ENCODE measurements at regions not wholly inside any gene's neighbourhood (a gene's known extent, or its start where the extent isn't known, plus 50 kb on each side); places are given as distances from the start of the nearest gene placed in this dataset.

DNA sequence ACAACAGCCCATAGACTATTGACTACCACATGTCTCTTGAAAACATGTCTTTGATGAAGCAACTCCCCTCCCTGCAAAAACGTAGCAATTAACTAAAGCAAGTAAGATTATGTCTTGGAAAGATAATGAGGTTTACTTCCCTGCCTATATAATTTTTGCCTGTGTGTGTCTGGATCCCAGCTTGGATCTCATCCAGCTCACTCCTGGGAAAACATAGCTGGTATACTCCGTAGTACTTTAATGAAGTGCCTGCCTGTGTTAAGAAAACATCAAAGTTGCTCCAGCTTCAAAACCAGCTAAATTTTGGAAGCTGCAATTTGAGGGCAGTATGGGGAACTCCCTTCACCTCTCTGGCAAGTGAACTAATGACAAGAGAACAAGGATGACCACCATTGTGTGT, 182.6 kb upstream of the C9orf72 start:
- no peak for DNase-seq
- Histone ChIP-seq H2BK15ac (ENCODE audit: low read depth, low read length) (no peak overlapping the region), H2AK5ac (ENCODE audit: low read depth, low read length) (no peak overlapping the region), H2AK9ac (replicated peaks; ENCODE audit: low read depth, low read length, poor library complexity) (no peak overlapping the region), H3K27ac (ENCODE audit: insufficient read depth, low read length) (no peak overlapping the region), H3K4me2 (ENCODE audit: low read depth, low read length) (no peak overlapping the region), H4K8ac (ENCODE audit: low read depth in 2 of 2, low read length in 2 of 2) (no peak overlapping the region), H4K20me1 (ENCODE audit: insufficient read depth, low read length) (no peaks in the 10 kb centered on the region), H3K56ac (ENCODE audit: extremely low read depth, insufficient read depth, low read length) (no peak overlapping the region), H3K9ac (ENCODE audit: low read depth, low read length) (no peak overlapping the region), H3K4me3 (ENCODE audit: insufficient read depth, low read depth, low read length) (no peak overlapping the region), H3K4me1 (ENCODE audit: control insufficient read depth, insufficient read depth, low read length) (no peaks in the 10 kb centered on the region), H3K27me3 (ENCODE audit: control insufficient read depth, insufficient read depth, low read length) (no peaks in the 10 kb centered on the region), H4K91ac (ENCODE audit: insufficient read depth, low read depth, low read length) (no peak overlapping the region), H3K23ac (ENCODE audit: low read depth, low read length) (no peak overlapping the region), H3K9me1 (ENCODE audit: insufficient read depth, low read length) (no peaks in the 10 kb centered on the region), H2BK20ac (ENCODE audit: low read depth, low read length) (no peak overlapping the region), H3K9me3 (ENCODE audit: control insufficient read depth, insufficient read depth, low read length) (0 out of 2 replicates have a peak, but pooled peaks cover 2% of the 10 kb centered on the region), H3K4ac (ENCODE audit: low read depth, low read length) (no peak overlapping the region), H3K14ac (replicated peaks; ENCODE audit: low read depth, low read length) (no peak overlapping the region), H3K36me3 (ENCODE audit: control insufficient read depth, insufficient read depth, low read length) (no peaks in the 10 kb centered on the region), H3K79me1 (ENCODE audit: low read depth in 1 of 2, low read length in 2 of 2) (no peaks in the 10 kb centered on the region), H2BK5ac (ENCODE audit: low read depth, low read length, poor library complexity, severe bottlenecking) (no peak overlapping the region), H4K5ac (ENCODE audit: low read depth, low read length) (no peak overlapping the region), H3K18ac (ENCODE audit: low read depth, low read length) (no peak overlapping the region), H2BK120ac (ENCODE audit: low read depth, low read length) (no peak overlapping the region), H2AFZ (replicated peaks; ENCODE audit: low read length, poor library complexity) (no peak overlapping the region)
- no CpG with 5 or more reads among the region's 2 CpGs for WGBS, 2 experiments (ENCODE audit: extremely low coverage in 2 of 2, insufficient read length in 1 of 2)
- intact Hi-C loops (cut with micrococcal nuclease), result no loop called here
- CTCF ChIA-PET, result no interaction called here
- POLR2A ChIA-PET (ENCODE audit: unreplicated experiment), result no interaction called here
- no peak for TF ChIP-seq MXI1 (IDR thresholded peaks at IDR 0.05; ENCODE audit: borderline replicate concordance, low read depth, low read length)
- TF ChIP-seq, protein P1, sequence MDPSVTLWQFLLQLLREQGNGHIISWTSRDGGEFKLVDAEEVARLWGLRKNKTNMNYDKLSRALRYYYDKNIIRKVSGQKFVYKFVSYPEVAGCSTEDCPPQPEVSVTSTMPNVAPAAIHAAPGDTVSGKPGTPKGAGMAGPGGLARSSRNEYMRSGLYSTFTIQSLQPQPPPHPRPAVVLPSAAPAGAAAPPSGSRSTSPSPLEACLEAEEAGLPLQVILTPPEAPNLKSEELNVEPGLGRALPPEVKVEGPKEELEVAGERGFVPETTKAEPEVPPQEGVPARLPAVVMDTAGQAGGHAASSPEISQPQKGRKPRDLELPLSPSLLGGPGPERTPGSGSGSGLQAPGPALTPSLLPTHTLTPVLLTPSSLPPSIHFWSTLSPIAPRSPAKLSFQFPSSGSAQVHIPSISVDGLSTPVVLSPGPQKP (IDR thresholded peaks at IDR 0.05; ENCODE audit: borderline replicate concordance, low read depth, low read length), result no peak
- TF ChIP-seq SMC3 (IDR thresholded peaks at IDR 0.05; ENCODE audit: low read depth, low read length), result no peak
- ATAC-seq (ENCODE audit: low read depth), result no peak
- dilution Hi-C loops (cut with HindIII; ENCODE audit: low sequenced_read_pairs, unreplicated experiment), result no loop called here
- BruUV-seq (replicated peaks), result no TSS peak
- in situ Hi-C loops (cut with MboI; ENCODE audit: low sequenced_read_pairs), result no loop called here
